IMR-90 (cell line): ENCODE measurements at regions not wholly inside any gene's neighbourhood (a gene's known extent, or its start where the extent isn't known, plus 50 kb on each side); places are given as distances from the start of the nearest gene placed in this dataset.

Source experiments
- ATAC-seq: fragments of 200-7000 bp; cut with Tn5 transposase; 2 replicates; pipeline ENCODE4 v1.9.1; 2020; ENCODE audit warnings: low read depth, mild to moderate bottlenecking, moderate library complexity
- BruUV-seq: library from RNA; stranded (reverse); fragments of 400-500 nt; replicated peaks from 2 replicates; lab custom pipeline; 2021; lab: Mats Ljungman, UMichigan
- CTCF ChIA-PET: fragments of 300-600 bp; formaldehyde crosslinking; extraction: SDS; loops from one replicate; lab custom pipeline; 2021; ENCODE audit warnings: antibody characterized with exemption; lab: Yijun Ruan, JAX
- POLR2A ChIA-PET: fragments of 300-600 bp; sonication (Branson Sonifier 250); formaldehyde crosslinking; loops from one replicate; lab custom pipeline; 2022; ENCODE audit warnings: antibody characterized with exemption; ENCODE audit not compliant: unreplicated experiment; lab: Charles Lee
- DNase-seq: peaks from one replicate; pipeline ENCODE4 v3.0.0; 2013
- H2AFZ ChIP-seq: replicated peaks from 2 replicates; pipeline ENCODE3; 2013; ENCODE audit warnings: low read length, mild to moderate bottlenecking; ENCODE audit not compliant: poor library complexity
- H2AK5ac ChIP-seq: 2 replicates; pipeline ENCODE4 v1.6.1; 2013; ENCODE audit warnings: low read depth, low read length, inconsistent platforms
- H2AK9ac ChIP-seq: replicated peaks from 2 replicates; pipeline ENCODE3; 2013; ENCODE audit warnings: mild to moderate bottlenecking, low read depth, low read length, moderate library complexity; ENCODE audit not compliant: poor library complexity
- H2BK120ac ChIP-seq: 2 replicates; pipeline ENCODE4 v1.6.1; 2013; ENCODE audit warnings: low read depth, low read length, inconsistent platforms
- H2BK15ac ChIP-seq: 3 replicates; pipeline ENCODE4 v1.6.1; 2013; ENCODE audit warnings: low read depth, low read length, inconsistent platforms
- H2BK20ac ChIP-seq: 2 replicates; pipeline ENCODE4 v1.6.1; 2013; ENCODE audit warnings: low read depth, mild to moderate bottlenecking, inconsistent platforms, low read length, moderate library complexity
- H2BK5ac ChIP-seq: 2 replicates; pipeline ENCODE4 v1.6.1; 2013; ENCODE audit warnings: mild to moderate bottlenecking, low read depth, low read length, inconsistent platforms; ENCODE audit not compliant: poor library complexity, severe bottlenecking
- H3K14ac ChIP-seq: replicated peaks from 2 replicates; pipeline ENCODE4 v1.6.1; 2013; ENCODE audit warnings: low read depth, low read length, inconsistent platforms
- H3K18ac ChIP-seq: 2 replicates; pipeline ENCODE4 v1.6.1; 2013; ENCODE audit warnings: low read depth, low read length, control low read depth
- H3K23ac ChIP-seq: 2 replicates; pipeline ENCODE4 v1.6.1; 2013; ENCODE audit warnings: low read depth, low read length, inconsistent platforms
- H3K27ac ChIP-seq: 2 replicates; pipeline ENCODE4 v1.5.1; 2013; ENCODE audit warnings: mild to moderate bottlenecking, control low read depth, low read length; ENCODE audit not compliant: insufficient read depth
- H3K27me3 ChIP-seq: 2 replicates; pipeline ENCODE4 v1.6.1; 2013; ENCODE audit warnings: low read length; ENCODE audit not compliant: control insufficient read depth, insufficient read depth
- H3K36me3 ChIP-seq: 2 replicates; pipeline ENCODE4 v1.6.1; 2013; ENCODE audit warnings: low read length, mixed read lengths; ENCODE audit not compliant: control insufficient read depth, insufficient read depth
- H3K4ac ChIP-seq: 2 replicates; pipeline ENCODE4 v1.6.1; 2013; ENCODE audit warnings: low read depth, low read length, inconsistent platforms
- H3K4me1 ChIP-seq: 2 replicates; pipeline ENCODE4 v1.6.1; 2013; ENCODE audit warnings: low read length, mixed read lengths; ENCODE audit not compliant: control insufficient read depth, insufficient read depth
- H3K4me2 ChIP-seq: 2 replicates; pipeline ENCODE4 v1.6.1; 2013; ENCODE audit warnings: low read depth, mild to moderate bottlenecking, control low read depth, low read length, moderate library complexity
- H3K4me3 ChIP-seq: 2 replicates; pipeline ENCODE4 v1.5.1; 2013; ENCODE audit warnings: low read depth, mild to moderate bottlenecking, control low read depth, low read length, moderate library complexity; ENCODE audit not compliant: insufficient read depth
- H3K56ac ChIP-seq: 2 replicates; pipeline ENCODE4 v1.6.1; 2013; ENCODE audit warnings: low read length, inconsistent platforms; ENCODE audit not compliant: insufficient read depth; ENCODE audit errors: extremely low read depth
- H3K79me1 ChIP-seq, 2 experiments: 2 replicates each; pipeline ENCODE4 v1.6.1; 2013; ENCODE audit warnings: low read length in 2 of 2, inconsistent platforms in 1 of 2, low read depth in 1 of 2
- H3K9ac ChIP-seq: 2 replicates; pipeline ENCODE4 v1.6.1; 2013; ENCODE audit warnings: low read depth, low read length, control low read depth
- H3K9me1 ChIP-seq: 2 replicates; pipeline ENCODE4 v1.6.1; 2013; ENCODE audit warnings: low read length, inconsistent platforms; ENCODE audit not compliant: insufficient read depth
- H3K9me3 ChIP-seq: 2 replicates; pipeline ENCODE4 v1.6.1; 2013; ENCODE audit warnings: low read length; ENCODE audit not compliant: control insufficient read depth, insufficient read depth
- H4K20me1 ChIP-seq: 2 replicates; pipeline ENCODE4 v1.6.1; 2013; ENCODE audit warnings: low read length, inconsistent platforms; ENCODE audit not compliant: insufficient read depth
- H4K5ac ChIP-seq: 2 replicates; pipeline ENCODE4 v1.6.1; 2013; ENCODE audit warnings: mild to moderate bottlenecking, low read depth, low read length, control low read depth
- H4K8ac ChIP-seq, 2 experiments: 2 replicates each; pipeline ENCODE4 v1.6.1; 2013; ENCODE audit warnings: low read depth in 2 of 2, low read length in 2 of 2, control low read depth in 1 of 2, inconsistent platforms in 1 of 2
- H4K91ac ChIP-seq: 2 replicates; pipeline ENCODE4 v1.6.1; 2013; ENCODE audit warnings: low read depth, low read length, inconsistent platforms; ENCODE audit not compliant: insufficient read depth
- BHLHE40 ChIP-seq: fragments of 150-350 bp; IDR thresholded peaks from 2 replicates; pipeline ENCODE4 v1.6.1; 2016; ENCODE audit warnings: mild to moderate bottlenecking, low read depth, low read length
- CEBPB ChIP-seq: IDR thresholded peaks from 2 replicates; pipeline ENCODE4 v1.6.1; 2012; ENCODE audit warnings: low read depth, low read length, improper control_type of control experiment
- FOS ChIP-seq: fragments of 150-350 bp; IDR thresholded peaks from 2 replicates; pipeline ENCODE4 v1.6.1; 2016; ENCODE audit warnings: low read depth, low read length
- MAFK ChIP-seq: IDR thresholded peaks from 2 replicates; pipeline ENCODE4 v1.6.1; 2012; ENCODE audit warnings: low read depth, low read length, improper control_type of control experiment
- MAZ ChIP-seq: IDR thresholded peaks from 2 replicates; pipeline ENCODE4 v1.6.1; 2012; ENCODE audit warnings: low read depth, mild to moderate bottlenecking, low read length, improper control_type of control experiment, moderate library complexity, borderline replicate concordance
- MXI1 ChIP-seq: IDR thresholded peaks from 2 replicates; pipeline ENCODE4 v1.6.1; 2012; ENCODE audit warnings: low read depth, mild to moderate bottlenecking, low read length, moderate library complexity, borderline replicate concordance
- NFE2L2 ChIP-seq: fragments of 150-350 bp; IDR thresholded peaks from 2 replicates; pipeline ENCODE4 v1.6.1; 2016; ENCODE audit warnings: low read depth, mild to moderate bottlenecking, low read length
- POLR2A ChIP-seq: IDR thresholded peaks from 2 replicates; pipeline ENCODE4 v1.6.1; 2012; ENCODE audit warnings: mild to moderate bottlenecking, low read depth, low read length
- RAD21 ChIP-seq: IDR thresholded peaks from 2 replicates; pipeline ENCODE4 v1.6.1; 2012; ENCODE audit warnings: low read length, improper control_type of control experiment
- RCOR1 ChIP-seq: IDR thresholded peaks from 2 replicates; pipeline ENCODE4 v1.6.1; 2012; ENCODE audit warnings: mild to moderate bottlenecking, low read length, improper control_type of control experiment; ENCODE audit not compliant: insufficient replicate concordance
- WGBS, 2 experiments: methylation state at CpG; one replicate each; pipeline versions ENCODE4 v1.1.5 to v1.1.7; 2013; ENCODE audit warnings: missing lambda C conversion rate in 2 of 2; ENCODE audit not compliant: insufficient read length in 1 of 2; ENCODE audit errors: extremely low coverage in 2 of 2; 5-methylcytosine and 5-hydroxymethylcytosine counted together
- dilution Hi-C: fragments of 300-500 bp; cut with HindIII; formaldehyde crosslinking; loops from one replicate; pipeline ENCODE4 v1.14.3; 2018; ENCODE audit warnings: low sequenced_read_pairs; ENCODE audit not compliant: unreplicated experiment
- in situ Hi-C: fragments of 300-500 bp; cut with MboI; formaldehyde crosslinking; loops from 3 replicates; pipeline ENCODE4 v1.14.3; 2019; ENCODE audit warnings: low sequenced_read_pairs, inconsistent platforms, mixed read lengths
- intact Hi-C: fragments of 100-400 bp; cut with micrococcal nuclease; formaldehyde crosslinking; loops from 2 replicates; pipeline ENCODE4 v1.10.0; 2022
- TF ChIP-seq, protein P1 (sequence below): conservative IDR thresholded peaks from 2 replicates; pipeline ENCODE4 v1.5.1; 2012; ENCODE audit warnings: mild to moderate bottlenecking, low read depth, low read length, improper control_type of control experiment

GRCh38 chr11:38009932-38010331 lies 1411.9 kb upstream of the RAG2 start:
- no peak overlapping the region for H3K4me2 ChIP-seq
- dilution Hi-C loops: no loop called here
- H3K9me1 ChIP-seq: no peaks in the 10 kb centered on the region
- H4K20me1 ChIP-seq: no peaks in the 10 kb centered on the region
- no peak overlapping the region for H2AFZ ChIP-seq
- no peak overlapping the region for H3K14ac ChIP-seq
- BruUV-seq: no TSS peak
- H3K27me3 ChIP-seq: no peaks in the 10 kb centered on the region
- intact Hi-C loops: no loop called here
- H2AK5ac ChIP-seq: no peak overlapping the region
- no peak overlapping the region for H4K8ac ChIP-seq
- in situ Hi-C loops: no loop called here
- H3K56ac ChIP-seq: no peak overlapping the region
- ChIA-PET CTCF (no interaction called here), POLR2A (no interaction called here)
- no peak overlapping the region for H2BK15ac ChIP-seq
- H3K36me3 ChIP-seq: no peaks in the 10 kb centered on the region
- H3K4ac ChIP-seq: no peak overlapping the region
- no peak overlapping the region for H3K4me3 ChIP-seq
- ATAC-seq (no peak), DNase-seq (no peak)
- H3K18ac ChIP-seq: no peak overlapping the region
- TF ChIP-seq MAZ (no peak), NFE2L2 (no peak), MXI1 (no peak), FOS (no peak), RCOR1 (no peak), RAD21 (no peak), MAFK (no peak), CEBPB (no peak), BHLHE40 (no peak), POLR2A (no peak)
- TF ChIP-seq, protein P1, sequence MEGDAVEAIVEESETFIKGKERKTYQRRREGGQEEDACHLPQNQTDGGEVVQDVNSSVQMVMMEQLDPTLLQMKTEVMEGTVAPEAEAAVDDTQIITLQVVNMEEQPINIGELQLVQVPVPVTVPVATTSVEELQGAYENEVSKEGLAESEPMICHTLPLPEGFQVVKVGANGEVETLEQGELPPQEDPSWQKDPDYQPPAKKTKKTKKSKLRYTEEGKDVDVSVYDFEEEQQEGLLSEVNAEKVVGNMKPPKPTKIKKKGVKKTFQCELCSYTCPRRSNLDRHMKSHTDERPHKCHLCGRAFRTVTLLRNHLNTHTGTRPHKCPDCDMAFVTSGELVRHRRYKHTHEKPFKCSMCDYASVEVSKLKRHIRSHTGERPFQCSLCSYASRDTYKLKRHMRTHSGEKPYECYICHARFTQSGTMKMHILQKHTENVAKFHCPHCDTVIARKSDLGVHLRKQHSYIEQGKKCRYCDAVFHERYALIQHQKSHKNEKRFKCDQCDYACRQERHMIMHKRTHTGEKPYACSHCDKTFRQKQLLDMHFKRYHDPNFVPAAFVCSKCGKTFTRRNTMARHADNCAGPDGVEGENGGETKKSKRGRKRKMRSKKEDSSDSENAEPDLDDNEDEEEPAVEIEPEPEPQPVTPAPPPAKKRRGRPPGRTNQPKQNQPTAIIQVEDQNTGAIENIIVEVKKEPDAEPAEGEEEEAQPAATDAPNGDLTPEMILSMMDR: no peak
- H3K9ac ChIP-seq: no peak overlapping the region
- H4K91ac ChIP-seq: no peak overlapping the region
- no peak overlapping the region for H3K23ac ChIP-seq
- H3K4me1 ChIP-seq: no peaks in the 10 kb centered on the region
- no peaks in the 10 kb centered on the region for H3K9me3 ChIP-seq
- no CpG with 5 or more reads among the region's 1 CpG for WGBS, 2 experiments
- no peak overlapping the region for H4K5ac ChIP-seq
- no peak overlapping the region for H3K27ac ChIP-seq
- H3K79me1 ChIP-seq: no peaks in the 10 kb centered on the region
- no peak overlapping the region for H2BK5ac ChIP-seq
- no peak overlapping the region for H2AK9ac ChIP-seq
- no peak overlapping the region for H2BK20ac ChIP-seq
- H2BK120ac ChIP-seq: no peak overlapping the region
